ENCODE measurements at regions not wholly inside any gene's neighbourhood (a gene's known extent, or its start where the extent isn't known, plus 50 kb on each side); places are given as distances from the start of the nearest gene placed in this dataset.
"Not testable (repeated sequence)": the region's sequence is repeated elsewhere in the genome, so short reads cannot be mapped to it uniquely, and the experiment has no call there.

- H3K27me3 ChIP-seq (ENCODE audit: insufficient read depth, low read length); H4K5ac ChIP-seq (ENCODE audit: insufficient read length, low read depth, low read length); H3K23me2 ChIP-seq (ENCODE audit: insufficient read length, low read depth, low read length, poor library complexity, severe bottlenecking); H3K4ac ChIP-seq (ENCODE audit: low read depth, low read length); H2AK5ac ChIP-seq (ENCODE audit: insufficient read length, low read length); H3K9ac ChIP-seq (ENCODE audit: extremely low read depth, insufficient read length, low read length); H3K56ac ChIP-seq (ENCODE audit: insufficient read length, low read depth, low read length); H3T11ph ChIP-seq (ENCODE audit: low read length); H3K18ac ChIP-seq (ENCODE audit: insufficient read length, low read depth, low read length); H3K23ac ChIP-seq (ENCODE audit: insufficient read length, low read depth, low read length); H3K27ac ChIP-seq (ENCODE audit: insufficient read length, low read depth, low read length); H3K14ac ChIP-seq (ENCODE audit: insufficient read depth, low read length); H2BK5ac ChIP-seq (ENCODE audit: insufficient read length, low read length); H2BK20ac ChIP-seq (ENCODE audit: low read depth, low read length, poor library complexity, severe bottlenecking); H3K4me2 ChIP-seq (ENCODE audit: insufficient read depth, insufficient read length, low read length); H4K8ac ChIP-seq (replicated peaks; ENCODE audit: insufficient read length, low read depth, low read length); H3K79me2 ChIP-seq (ENCODE audit: insufficient read depth, low read length); H3K27me3 Mint-ChIP-seq (ENCODE audit: low read depth); H4K91ac ChIP-seq (ENCODE audit: insufficient read length, low read depth, low read length); DNase-seq; H4K20me1 ChIP-seq (ENCODE audit: control insufficient read depth, insufficient read depth, insufficient read length); H2BK120ac ChIP-seq (ENCODE audit: low read depth, low read length, poor library complexity, severe bottlenecking); H3K79me1 ChIP-seq (ENCODE audit: insufficient read depth, low read depth, low read length, poor library complexity, severe bottlenecking); H3K4me3 Mint-ChIP-seq; H3K4me1 Mint-ChIP-seq; H2BK15ac ChIP-seq (ENCODE audit: low read depth, low read length); H3K27ac Mint-ChIP-seq; H3K4me1 ChIP-seq (ENCODE audit: insufficient read depth, low read length); H2AFZ ChIP-seq (ENCODE audit: low read length); H2BK12ac ChIP-seq (ENCODE audit: insufficient read length, low read depth, low read length): not testable (repeated sequence)
- H3K9me3 Mint-ChIP-seq = peaks cover 25 to 32% of the 10 kb centered on the region in 2 experiments
- peaks cover 8 to 34% (median 9%) of the 10 kb centered on the region in 3 experiments for H3K36me3 Mint-ChIP-seq (ENCODE audit: insufficient read depth in 1 of 3, low read depth in 3 of 3)
- peaks cover 11% of the 10 kb centered on the region for H3K9me3 ChIP-seq (ENCODE audit: control insufficient read depth, low read depth, low read length)
- no CpG with 5 or more reads among the region's 5 CpGs for WGBS (ENCODE audit: extremely low coverage, insufficient read length, low lambda C conversion rate)
Observed at GRCh38 chr5:44108232-44108631, 281.0 kb downstream of the FGF10 start.

Measured in H9 (cell line).